DND-41 (cell line): ENCODE measurements at regions not wholly inside any gene's neighbourhood (a gene's known extent, or its start where the extent isn't known, plus 50 kb on each side); places are given as distances from the start of the nearest gene placed in this dataset.

ENCODE experiments used
- ATAC-seq: fragments of 200-7000 bp; cut with Tn5 transposase; 3 replicates; pipeline ENCODE4 v1.9.1; 2021; ENCODE audit warnings: low read depth; ENCODE audit not compliant: insufficient read depth
- DNase-seq: peaks from one replicate; pipeline ENCODE4 v3.0.0-alpha.2; 2020
- H2AFZ ChIP-seq: 2 replicates; pipeline ENCODE4 v1.6.0; 2012; ENCODE audit warnings: low read depth, low read length
- H3K27ac ChIP-seq: 2 replicates; pipeline ENCODE4 v1.5.1; 2012; ENCODE audit warnings: low read length, inconsistent platforms
- H3K27me3 ChIP-seq: fragments of 200-600 bp; sonication (generic); 2 replicates; pipeline ENCODE4 v1.6.0; 2012; ENCODE audit warnings: low read length, mild to moderate bottlenecking, inconsistent platforms; ENCODE audit not compliant: insufficient read depth, poor library complexity
- H3K36me3 ChIP-seq: 2 replicates; pipeline ENCODE4 v1.5.1; 2012; ENCODE audit warnings: low read length, inconsistent platforms; ENCODE audit not compliant: insufficient read depth
- H3K4me1 ChIP-seq: 2 replicates; pipeline ENCODE4 v1.5.1; 2012; ENCODE audit warnings: mild to moderate bottlenecking, low read length; ENCODE audit not compliant: insufficient read depth
- H3K4me2 ChIP-seq: 2 replicates; pipeline ENCODE4 v1.6.0; 2012; ENCODE audit warnings: mild to moderate bottlenecking, moderate library complexity, low read length, inconsistent platforms; ENCODE audit not compliant: insufficient read depth
- H3K4me3 ChIP-seq, 2 experiments: fragments of 200-600 bp in 1 of 2; shearing (Covaris generic) in 1 of 2; 2 replicates each; pipeline ENCODE4 v1.5.1; 2012 to 2016; ENCODE audit warnings: inconsistent platforms in 2 of 2, low read length in 2 of 2, mild to moderate bottlenecking in 2 of 2, low read depth in 1 of 2, moderate library complexity in 1 of 2
- H3K79me2 ChIP-seq: 2 replicates; pipeline ENCODE4 v1.6.0; 2012; ENCODE audit warnings: low read length, inconsistent platforms; ENCODE audit not compliant: insufficient read depth
- H3K9ac ChIP-seq: 2 replicates; pipeline ENCODE4 v1.6.0; 2012; ENCODE audit warnings: low read depth, mild to moderate bottlenecking, inconsistent platforms, low read length, moderate library complexity
- H3K9me3 ChIP-seq: 2 replicates; pipeline ENCODE4 v1.5.1; 2012; ENCODE audit warnings: low read length, moderate library complexity, mild to moderate bottlenecking, inconsistent platforms; ENCODE audit not compliant: insufficient read depth, severe bottlenecking
- H4K20me1 ChIP-seq: 2 replicates; pipeline ENCODE4 v1.6.0; 2012; ENCODE audit warnings: low read length; ENCODE audit not compliant: insufficient read depth
- EZH2 ChIP-seq: IDR thresholded peaks from 3 replicates; pipeline ENCODE4 v1.6.1; 2012; ENCODE audit warnings: borderline replicate concordance, low read depth, mild to moderate bottlenecking, moderate library complexity, low read length, inconsistent platforms; ENCODE audit not compliant: severe bottlenecking
- TF ChIP-seq, protein P1 (sequence below): IDR thresholded peaks from 2 replicates; pipeline ENCODE4 v1.5.1; 2012; ENCODE audit warnings: borderline replicate concordance, low read length, moderate library complexity, mild to moderate bottlenecking; ENCODE audit not compliant: poor library complexity, severe bottlenecking; ENCODE audit errors: extremely low read depth

DNA sequence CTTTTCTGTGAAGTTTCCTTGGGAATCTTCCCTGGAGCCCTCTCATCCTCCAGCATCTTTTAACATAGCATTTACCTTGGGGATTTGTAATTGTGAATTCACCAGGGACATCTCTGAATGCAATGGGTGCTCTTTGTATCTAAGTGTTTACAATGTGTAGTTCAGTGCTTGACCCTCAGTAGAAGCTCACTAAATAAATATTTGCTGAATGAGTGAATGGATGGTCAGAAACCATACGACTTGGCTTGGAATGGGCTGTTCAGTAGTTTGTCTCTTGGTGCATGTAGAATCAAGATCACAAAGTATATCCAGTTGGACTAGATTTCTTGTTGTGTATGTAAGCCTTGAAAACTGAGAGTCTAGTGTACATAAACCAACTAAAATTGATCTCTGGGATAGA is 81.8 kb upstream of the MEF2C start:
- H4K20me1 ChIP-seq, result no peaks in the 10 kb centered on the region

DNA sequence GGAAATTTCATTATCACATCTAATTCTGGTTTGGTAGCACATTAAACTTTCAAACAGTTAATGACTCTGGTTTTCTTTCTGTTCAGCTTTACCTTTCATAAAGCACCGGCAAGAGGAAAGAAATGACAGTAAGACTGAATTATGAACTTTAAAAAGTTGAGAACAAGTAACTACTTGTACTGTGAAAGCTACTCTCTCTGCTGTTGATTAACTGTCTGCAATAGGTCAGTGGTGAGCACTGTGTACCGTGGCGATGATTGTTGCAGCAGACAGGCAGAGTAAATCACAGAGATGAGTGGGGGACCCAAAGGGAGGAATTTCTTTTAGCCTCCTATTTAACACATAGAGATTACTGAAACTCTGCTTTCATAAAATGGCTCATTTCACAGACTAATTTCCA is 74.0 kb upstream of the MEF2C start:
- H3K79me2 ChIP-seq, result no peaks in the 10 kb centered on the region
- H4K20me1 ChIP-seq, result no peaks in the 10 kb centered on the region
- no peak overlapping the region for H3K27ac ChIP-seq
- no peaks in the 10 kb centered on the region for H3K27me3 ChIP-seq
- H3K36me3 ChIP-seq, result no peaks in the 10 kb centered on the region
- H2AFZ ChIP-seq, result no peak overlapping the region
- no peaks in the 10 kb centered on the region for H3K4me1 ChIP-seq
- H3K9ac ChIP-seq, result no peak overlapping the region
- H3K9me3 ChIP-seq, result no peaks in the 10 kb centered on the region
- TF ChIP-seq, protein P1, sequence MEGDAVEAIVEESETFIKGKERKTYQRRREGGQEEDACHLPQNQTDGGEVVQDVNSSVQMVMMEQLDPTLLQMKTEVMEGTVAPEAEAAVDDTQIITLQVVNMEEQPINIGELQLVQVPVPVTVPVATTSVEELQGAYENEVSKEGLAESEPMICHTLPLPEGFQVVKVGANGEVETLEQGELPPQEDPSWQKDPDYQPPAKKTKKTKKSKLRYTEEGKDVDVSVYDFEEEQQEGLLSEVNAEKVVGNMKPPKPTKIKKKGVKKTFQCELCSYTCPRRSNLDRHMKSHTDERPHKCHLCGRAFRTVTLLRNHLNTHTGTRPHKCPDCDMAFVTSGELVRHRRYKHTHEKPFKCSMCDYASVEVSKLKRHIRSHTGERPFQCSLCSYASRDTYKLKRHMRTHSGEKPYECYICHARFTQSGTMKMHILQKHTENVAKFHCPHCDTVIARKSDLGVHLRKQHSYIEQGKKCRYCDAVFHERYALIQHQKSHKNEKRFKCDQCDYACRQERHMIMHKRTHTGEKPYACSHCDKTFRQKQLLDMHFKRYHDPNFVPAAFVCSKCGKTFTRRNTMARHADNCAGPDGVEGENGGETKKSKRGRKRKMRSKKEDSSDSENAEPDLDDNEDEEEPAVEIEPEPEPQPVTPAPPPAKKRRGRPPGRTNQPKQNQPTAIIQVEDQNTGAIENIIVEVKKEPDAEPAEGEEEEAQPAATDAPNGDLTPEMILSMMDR, result no peak
- no peak for TF ChIP-seq EZH2
- DNase-seq (no peak), ATAC-seq (no peak)
- no peak overlapping the region for H3K4me3 ChIP-seq
- H3K4me2 ChIP-seq, result no peak overlapping the region

More for the DNA sequence above, 81.8 kb upstream of the MEF2C start:
- H3K27me3 ChIP-seq, result no peaks in the 10 kb centered on the region
- no peaks in the 10 kb centered on the region for H3K79me2 ChIP-seq
- ATAC-seq (no peak), DNase-seq (no peak)
- H3K4me2 ChIP-seq, result no peak overlapping the region
- no peak overlapping the region for H3K9ac ChIP-seq
- H3K9me3 ChIP-seq, result no peaks in the 10 kb centered on the region
- H3K4me1 ChIP-seq, result no peaks in the 10 kb centered on the region
- H3K27ac ChIP-seq, result no peak overlapping the region
- H2AFZ ChIP-seq, result no peak overlapping the region
- TF ChIP-seq EZH2, result no peak
- TF ChIP-seq, protein P1, result no peak
- H3K4me3 ChIP-seq, result no peak overlapping the region
- H3K36me3 ChIP-seq, result no peaks in the 10 kb centered on the region

DNA sequence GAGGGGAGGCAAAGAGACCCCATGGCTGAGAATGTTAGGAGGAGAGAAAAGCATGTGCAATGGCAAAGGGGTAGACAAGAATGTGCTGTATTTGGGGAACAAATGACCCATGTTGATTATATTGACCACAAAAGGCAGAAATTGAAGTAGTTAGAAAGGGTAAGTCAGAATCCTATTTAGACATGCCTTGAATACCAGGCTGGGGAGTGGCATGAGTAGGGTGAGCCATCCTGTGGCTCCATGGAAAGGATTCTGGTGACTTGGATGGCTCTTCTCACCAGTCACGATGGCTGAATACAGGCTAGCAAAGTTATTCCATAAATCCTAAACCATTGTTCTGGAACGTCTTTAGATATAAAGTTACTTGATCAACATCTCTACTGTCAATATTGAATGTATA is 73.4 kb upstream of the MEF2C start:
- DNase-seq, result no peak
- Histone ChIP-seq H3K4me1 (no peaks in the 10 kb centered on the region), H2AFZ (no peak overlapping the region), H3K27me3 (no peaks in the 10 kb centered on the region), H3K9me3 (no peaks in the 10 kb centered on the region), H3K4me3 (no peak overlapping the region), H3K79me2 (no peaks in the 10 kb centered on the region), H3K9ac (no peak overlapping the region), H4K20me1 (no peaks in the 10 kb centered on the region), H3K27ac (no peak overlapping the region), H3K36me3 (no peaks in the 10 kb centered on the region), H3K4me2 (no peak overlapping the region)
- no peak for ATAC-seq
- no peak for TF ChIP-seq EZH2
- TF ChIP-seq, protein P1, result no peak

DNA sequence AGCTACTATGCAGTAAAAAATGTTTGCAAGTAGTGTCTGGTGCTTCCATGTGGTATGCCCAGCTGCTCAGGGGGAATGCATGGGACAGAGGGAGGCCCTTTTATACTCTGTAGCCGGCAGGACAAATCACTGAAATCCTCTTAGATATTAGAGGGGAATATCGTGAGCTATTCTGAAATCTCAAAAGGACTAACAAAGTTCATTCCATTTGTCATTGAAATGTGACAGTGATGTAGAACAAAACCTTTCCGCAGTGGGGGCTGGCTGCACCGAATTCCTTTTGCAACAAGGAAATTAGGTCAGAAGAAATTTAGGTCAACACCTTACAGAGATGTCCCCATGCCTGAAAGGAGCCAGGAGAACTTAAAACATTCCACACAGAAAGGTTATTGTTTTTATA is 72.4 kb upstream of the MEF2C start:
- Histone ChIP-seq H3K27ac (no peak overlapping the region), H3K79me2 (no peaks in the 10 kb centered on the region), H3K4me1 (no peaks in the 10 kb centered on the region), H3K4me3 (no peak overlapping the region), H3K9me3 (no peaks in the 10 kb centered on the region), H3K9ac (no peak overlapping the region), H4K20me1 (no peaks in the 10 kb centered on the region), H3K4me2 (no peak overlapping the region), H3K27me3 (no peaks in the 10 kb centered on the region), H3K36me3 (no peaks in the 10 kb centered on the region), H2AFZ (no peak overlapping the region)
- ATAC-seq, result no peak
- DNase-seq, result no peak
- TF ChIP-seq, protein P1, result no peak
- no peak for TF ChIP-seq EZH2
